HCT116 (cell line): ENCODE measurements at regions not wholly inside any gene's neighbourhood (a gene's known extent, or its start where the extent isn't known, plus 50 kb on each side); places are given as distances from the start of the nearest gene placed in this dataset.

ENCODE experiments used
- ATAC-seq: fragments of 200-7000 bp; cut with Tn5 transposase; 2 replicates; pipeline ENCODE4 v1.9.1; 2020; ENCODE audit warnings: mild to moderate bottlenecking, moderate library complexity
- BruUV-seq: library from RNA; stranded (reverse); fragments of 400-500 nt; replicated peaks from 2 replicates; lab custom pipeline; 2021; lab: Mats Ljungman, UMichigan
- CTCF ChIA-PET: fragments of 300-600 bp; sonication (Branson Sonifier 250); formaldehyde crosslinking; loops from one replicate; lab custom pipeline; 2021; ENCODE audit warnings: antibody characterized with exemption; lab: Charles Lee
- POLR2A ChIA-PET: fragments of 300-600, 350-600 bp; sonication (Branson Sonifier 250); formaldehyde crosslinking; loops from one replicate; lab custom pipeline; 2021; ENCODE audit warnings: antibody characterized with exemption; lab: Charles Lee
- RAD21 ChIA-PET, 2 experiments: fragments of 300-600 bp; sonication (Branson Sonifier 250); formaldehyde crosslinking; loops; one replicate each; lab custom pipeline; 2023; ENCODE audit warnings: low total read pairs in 2 of 2; ENCODE audit not compliant: uncharacterized antibody in 2 of 2, unreplicated experiment in 2 of 2, low non-redundant PET in 1 of 2; lab: Charles Lee
- DNase-seq: peaks from one replicate; pipeline ENCODE4 v3.0.0-alpha.2; 2010; ENCODE audit warnings: low read depth, low spot score
- H2AFZ ChIP-seq: fragments of 200-600 bp; shearing (Covaris generic), sonication (generic); 2 replicates; pipeline ENCODE4 v1.6.1; 2017; ENCODE audit warnings: low read depth, mixed run types, mixed read lengths, antibody characterized with exemption, low read length; ENCODE audit not compliant: poor library complexity, severe bottlenecking
- H3K27ac ChIP-seq: 2 replicates; pipeline ENCODE4 v1.5.1; 2012; ENCODE audit warnings: low read depth, low read length
- H3K27me3 ChIP-seq: fragments of 200-600 bp; sonication (generic); 2 replicates; pipeline ENCODE4 v1.6.1; 2016; ENCODE audit warnings: mixed run types, low read length, mixed read lengths; ENCODE audit not compliant: insufficient read depth
- H3K36me3 ChIP-seq, 2 experiments: fragments of 200-500 bp in 1 of 2; fragments of 200-600 bp in 1 of 2; sonication (Bioruptor generic) in 1 of 2; sonication (generic) in 1 of 2; 2 replicates each; pipeline versions ENCODE4 v1.5.1 to v1.6.1; 2014 to 2016; ENCODE audit warnings: low read length in 2 of 2, inconsistent platforms in 1 of 2, mixed read lengths in 1 of 2, mixed run types in 1 of 2; ENCODE audit not compliant: insufficient read depth in 2 of 2, control insufficient read depth in 1 of 2
- H3K4me1 ChIP-seq, 2 experiments: fragments of 200-600 bp in 1 of 2; sonication (generic) in 1 of 2; 2 replicates each; pipeline versions ENCODE4 v1.5.1 to v1.6.1; 2012 to 2017; ENCODE audit warnings: low read length in 2 of 2, inconsistent platforms in 1 of 2, mild to moderate bottlenecking in 1 of 2, mixed read lengths in 1 of 2, mixed run types in 1 of 2, moderate library complexity in 1 of 2; ENCODE audit not compliant: insufficient read depth in 2 of 2, control insufficient read depth in 1 of 2
- H3K4me2 ChIP-seq: fragments of 200-600 bp; sonication (generic); 2 replicates; pipeline ENCODE4 v1.6.1; 2017; ENCODE audit warnings: mixed run types, low read length, mixed read lengths
- H3K4me3 ChIP-seq, 2 experiments: fragments of 200-600 bp in 1 of 2; sonication (generic) in 1 of 2; replicated peaks in 1 of 2; 2 replicates each; pipeline ENCODE4 v1.5.1; 2011 to 2016; ENCODE audit warnings: low read length in 2 of 2, control low read depth in 1 of 2, low read depth in 1 of 2, mild to moderate bottlenecking in 1 of 2, mixed read lengths in 1 of 2, mixed run types in 1 of 2
- H3K79me2 ChIP-seq: fragments of 200-600 bp; sonication (generic); 2 replicates; pipeline ENCODE4 v1.6.1; 2017; ENCODE audit warnings: mild to moderate bottlenecking, mixed run types, low read length, moderate library complexity, mixed read lengths; ENCODE audit not compliant: insufficient read depth
- H3K9ac ChIP-seq: fragments of 200-600 bp; sonication (generic); 2 replicates; pipeline ENCODE4 v1.6.1; 2016; ENCODE audit warnings: low read length, mixed read lengths
- H3K9me2 ChIP-seq: fragments of 200-600 bp; sonication (generic), shearing (Covaris generic); 2 replicates; pipeline ENCODE4 v1.6.1; 2017; ENCODE audit warnings: mixed run types, mild to moderate bottlenecking, moderate library complexity; ENCODE audit not compliant: insufficient read depth
- H3K9me3 ChIP-seq, 2 experiments: fragments of 200-500 bp in 1 of 2; fragments of 200-600 bp in 1 of 2; sonication (Bioruptor generic) in 1 of 2; sonication (generic) in 1 of 2; 2 replicates each; pipeline ENCODE4 v1.6.1; 2014 to 2017; ENCODE audit warnings: low read length in 2 of 2, mixed read lengths in 2 of 2, inconsistent platforms in 1 of 2, low read depth in 1 of 2, mild to moderate bottlenecking in 1 of 2, mixed run types in 1 of 2, moderate library complexity in 1 of 2; ENCODE audit not compliant: control insufficient read depth in 1 of 2, insufficient read depth in 1 of 2
- H4K20me1 ChIP-seq: fragments of 200-600 bp; sonication (generic), shearing (Covaris generic); 2 replicates; pipeline ENCODE4 v1.6.1; 2017; ENCODE audit warnings: mixed run types, mild to moderate bottlenecking, moderate library complexity; ENCODE audit not compliant: insufficient read depth
- ATF3 ChIP-seq: IDR thresholded peaks from 2 replicates; pipeline ENCODE4 v1.6.1; 2012
- CBX3 ChIP-seq: IDR thresholded peaks from 2 replicates; pipeline ENCODE4 v1.6.1; 2012; ENCODE audit warnings: low read depth
- CEBPB ChIP-seq: IDR thresholded peaks from 2 replicates; pipeline ENCODE4 v1.6.1; 2012; ENCODE audit warnings: low read depth
- EGR1 ChIP-seq: IDR thresholded peaks from 2 replicates; pipeline ENCODE4 v1.6.1; 2012; ENCODE audit warnings: low read depth
- ELF1 ChIP-seq: IDR thresholded peaks from 2 replicates; pipeline ENCODE4 v1.6.1; 2012; ENCODE audit warnings: low read depth, borderline replicate concordance
- EZH2phosphoT487 ChIP-seq: fragments of 200-600 bp; IDR thresholded peaks from 2 replicates; pipeline ENCODE4 v1.6.1; 2018; ENCODE audit warnings: antibody characterized with exemption, borderline replicate concordance
- FOSL1 ChIP-seq: IDR thresholded peaks from 2 replicates; pipeline ENCODE4 v1.6.1; 2012; ENCODE audit warnings: low read depth
- JUND ChIP-seq: IDR thresholded peaks from 2 replicates; pipeline ENCODE4 v1.6.1; 2012
- MAX ChIP-seq: IDR thresholded peaks from 2 replicates; pipeline ENCODE4 v1.6.1; 2012
- POLR2A ChIP-seq: IDR thresholded peaks from 2 replicates; pipeline ENCODE4 v1.7.0; 2011; ENCODE audit warnings: borderline replicate concordance; ENCODE audit not compliant: insufficient read depth, insufficient read length; ENCODE audit errors: extremely low read depth
- POLR2AphosphoS5 ChIP-seq: IDR thresholded peaks from 2 replicates; pipeline ENCODE4 v1.6.1; 2011; ENCODE audit warnings: mild to moderate bottlenecking, low read depth, low read length, moderate library complexity
- RAD21 ChIP-seq: IDR thresholded peaks from 2 replicates; pipeline ENCODE4 v1.6.1; 2012; ENCODE audit warnings: low read depth, mild to moderate bottlenecking
- REST ChIP-seq: IDR thresholded peaks from 2 replicates; pipeline ENCODE4 v1.6.1; 2012; ENCODE audit warnings: low read depth
- SIN3A ChIP-seq: IDR thresholded peaks from 2 replicates; pipeline ENCODE4 v1.6.1; 2012; ENCODE audit warnings: low read depth
- SP1 ChIP-seq: IDR thresholded peaks from 2 replicates; pipeline ENCODE4 v1.6.1; 2012; ENCODE audit warnings: low read depth
- TCF7L2 ChIP-seq: IDR thresholded peaks from 2 replicates; pipeline ENCODE4 v1.7.0; 2011; ENCODE audit warnings: borderline replicate concordance, inconsistent platforms; ENCODE audit not compliant: insufficient read depth, insufficient read length; ENCODE audit errors: extremely low read depth
- ZBTB33 ChIP-seq: IDR thresholded peaks from 2 replicates; pipeline ENCODE4 v1.6.1; 2011; ENCODE audit warnings: mild to moderate bottlenecking, low read length, moderate library complexity; ENCODE audit not compliant: insufficient replicate concordance; ENCODE audit errors: extremely low read depth
- ZFX ChIP-seq: fragments of 450-650 bp; IDR thresholded peaks from 2 replicates; pipeline ENCODE4 v1.6.1; 2017
- ZNF274 ChIP-seq: fragments of 200-500 bp; sonication (Bioruptor generic); IDR thresholded peaks from 2 replicates; pipeline ENCODE4 v1.6.1; 2014; ENCODE audit warnings: mild to moderate bottlenecking, low read depth, low read length, inconsistent platforms
- intact Hi-C: fragments of 100-400 bp; cut with micrococcal nuclease; formaldehyde crosslinking; loops from 2 replicates; pipeline ENCODE4 v1.10.0; 2022

GRCh38 chr11:11770921-11771486 lies 70.8 kb upstream of the USP47 start:
- POLR2A ChIA-PET = no interaction called here
- Histone ChIP-seq H3K36me3 (no peaks in the 10 kb centered on the region), H3K4me3 (no peak overlapping the region), H3K27ac (no peak overlapping the region), H3K4me1 (no peaks in the 10 kb centered on the region), H3K4me2 (no peak overlapping the region), H3K9me3 (no peaks in the 10 kb centered on the region), H3K9me2 (0 out of 2 replicates have a peak, but pooled peaks cover 2% of the 10 kb centered on the region), H3K79me2 (no peaks in the 10 kb centered on the region), H3K27me3 (no peaks in the 10 kb centered on the region), H3K9ac (no peak overlapping the region), H2AFZ (no peak overlapping the region), H4K20me1 (no peaks in the 10 kb centered on the region)
- no peak for ATAC-seq
- RAD21 ChIA-PET = no interaction called here
- BruUV-seq = no TSS peak
- CTCF ChIA-PET = no interaction called here
- no peak for DNase-seq
- intact Hi-C loops = no loop called here
- TF ChIP-seq ZNF274 (no peak), TCF7L2 (no peak), FOSL1 (no peak), MAX (no peak), EGR1 (no peak), ZBTB33 (no peak), CBX3 (no peak), POLR2AphosphoS5 (no peak), RAD21 (no peak), ZFX (no peak), POLR2A (no peak), CEBPB (no peak), ELF1 (no peak), JUND (no peak), EZH2phosphoT487 (no peak), SIN3A (no peak), ATF3 (no peak), REST (no peak), SP1 (no peak)
